IPS-NIHi7 (cell line): ENCODE measurements at regions not wholly inside any gene's neighbourhood (a gene's known extent, or its start where the extent isn't known, plus 50 kb on each side); places are given as distances from the start of the nearest gene placed in this dataset.
A peak's percentile ranks its signal among the peaks of the same experiment; 100 is the strongest.

Experiments
- DNase-seq: peaks from one replicate; pipeline ENCODE4 v3.0.0; 2012; ENCODE audit warnings: mixed read lengths; ENCODE audit errors: extremely low spot score

DNA sequence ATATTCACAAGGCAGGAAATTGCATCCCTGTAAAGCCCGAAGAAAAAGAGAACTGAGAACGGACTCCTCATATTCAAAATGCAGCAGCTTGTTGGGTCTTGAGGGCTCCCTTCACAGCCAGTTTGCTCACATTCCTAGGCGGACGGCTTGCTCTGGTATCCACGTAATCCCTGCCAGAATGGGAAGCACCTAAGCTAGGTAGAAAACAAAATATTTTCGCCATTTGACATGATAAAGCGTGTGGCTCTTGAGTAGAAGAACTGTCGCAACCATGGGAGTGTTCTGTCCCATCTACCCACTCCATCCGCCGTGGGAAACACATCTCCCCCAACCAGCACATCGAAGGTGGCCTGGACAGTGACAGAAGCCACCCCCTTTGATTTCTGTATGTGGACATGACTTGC, 183.1 kb downstream of the GAS1 start:
- DNase-seq: no peak

DNA sequence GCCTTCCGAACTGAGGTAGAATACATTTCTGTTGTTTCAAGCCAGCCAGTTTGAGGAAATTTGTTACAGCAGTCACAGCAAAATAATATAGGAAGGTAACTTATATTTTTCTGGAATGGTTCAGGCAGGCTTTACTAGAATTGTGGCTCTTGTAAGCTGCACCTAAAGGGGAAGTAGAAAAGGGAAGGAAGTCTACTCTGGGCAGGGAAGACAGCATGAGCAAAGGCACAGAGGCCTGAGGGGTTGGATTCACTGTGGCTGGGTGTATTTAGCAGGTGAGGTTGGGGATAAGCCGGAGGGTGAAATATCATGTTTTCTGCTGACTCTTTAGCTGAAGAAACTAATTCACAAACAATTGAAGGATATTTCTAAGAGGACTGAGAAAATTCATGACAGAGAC, 183.5 kb downstream of the GAS1 start:
- no peak for DNase-seq

DNA sequence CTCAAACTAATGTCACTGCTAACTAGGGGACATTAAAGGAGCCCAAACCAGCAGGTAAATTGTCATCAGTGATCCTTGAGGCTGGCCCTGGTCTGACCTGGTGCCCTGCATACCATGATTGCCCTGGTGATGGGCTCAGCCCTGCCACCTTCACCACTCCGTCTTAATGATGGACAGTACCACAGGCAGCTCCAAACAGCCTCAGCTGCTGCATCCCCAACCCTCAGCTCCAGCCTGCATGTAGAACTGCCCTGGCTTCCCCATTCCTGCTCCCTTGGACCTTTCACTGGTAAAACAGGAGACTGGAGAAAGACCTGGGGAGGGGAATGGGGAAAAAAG, 190.0 kb downstream of the GAS1 start:
- no peak for DNase-seq

DNA sequence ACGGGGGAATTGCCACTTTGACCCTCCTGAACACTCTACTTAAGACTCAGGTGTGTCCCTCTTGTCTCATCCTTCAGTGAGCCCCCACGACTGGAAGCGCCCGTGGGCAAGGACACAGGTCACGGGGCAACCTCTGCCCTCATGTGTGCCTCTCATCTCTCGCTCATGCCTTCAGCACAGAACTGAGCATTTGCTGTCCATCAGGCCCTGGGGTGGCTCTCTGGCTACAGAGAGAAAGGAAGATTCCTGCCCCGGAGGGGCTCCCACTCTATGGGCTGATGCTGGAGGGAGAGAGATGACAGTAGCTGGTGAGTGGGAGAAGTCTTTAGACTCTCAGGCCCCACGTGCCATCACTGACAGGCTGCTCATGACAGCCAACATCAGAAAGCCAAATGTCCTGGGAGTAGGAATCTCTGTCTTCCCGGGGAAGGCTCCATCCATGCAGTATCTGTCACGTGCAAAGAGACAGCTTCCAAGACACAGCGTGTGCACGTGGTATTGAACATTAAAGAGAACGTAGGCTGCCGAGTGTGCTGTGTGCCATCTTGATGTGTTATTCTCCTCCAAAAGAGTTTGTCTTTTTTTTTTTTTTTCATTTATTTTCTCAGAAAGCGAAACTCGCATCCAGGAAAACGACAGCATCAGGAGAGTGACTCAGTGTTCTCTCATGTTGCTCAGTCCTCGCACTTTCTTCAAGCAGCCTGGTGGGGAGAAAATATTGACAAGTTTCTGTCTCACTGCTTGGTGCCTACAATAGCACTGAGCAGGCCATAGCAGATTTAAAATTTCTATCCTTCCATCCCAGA, 190.5 kb downstream of the GAS1 start:
- DNase-seq: no peak

DNA sequence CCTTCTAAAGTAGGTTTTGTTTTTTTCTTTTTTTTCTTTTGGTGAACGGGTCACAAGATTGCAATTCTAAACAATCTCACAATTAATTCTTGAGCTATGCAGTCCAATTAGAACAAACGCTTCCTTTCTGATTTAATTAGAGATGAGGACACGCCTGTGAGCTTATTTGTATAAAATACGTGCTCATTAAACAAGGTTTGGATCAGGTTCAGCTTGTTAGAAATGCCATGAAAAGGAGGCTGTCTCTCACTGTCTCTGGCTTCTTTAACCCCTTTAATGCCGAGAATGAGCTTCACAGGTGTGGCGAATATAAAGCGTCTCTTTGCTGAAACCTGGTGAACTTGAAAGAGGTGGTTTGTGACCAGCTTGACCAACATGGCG, 191.8 kb downstream of the GAS1 start:
- DNase-seq: no peak

DNA sequence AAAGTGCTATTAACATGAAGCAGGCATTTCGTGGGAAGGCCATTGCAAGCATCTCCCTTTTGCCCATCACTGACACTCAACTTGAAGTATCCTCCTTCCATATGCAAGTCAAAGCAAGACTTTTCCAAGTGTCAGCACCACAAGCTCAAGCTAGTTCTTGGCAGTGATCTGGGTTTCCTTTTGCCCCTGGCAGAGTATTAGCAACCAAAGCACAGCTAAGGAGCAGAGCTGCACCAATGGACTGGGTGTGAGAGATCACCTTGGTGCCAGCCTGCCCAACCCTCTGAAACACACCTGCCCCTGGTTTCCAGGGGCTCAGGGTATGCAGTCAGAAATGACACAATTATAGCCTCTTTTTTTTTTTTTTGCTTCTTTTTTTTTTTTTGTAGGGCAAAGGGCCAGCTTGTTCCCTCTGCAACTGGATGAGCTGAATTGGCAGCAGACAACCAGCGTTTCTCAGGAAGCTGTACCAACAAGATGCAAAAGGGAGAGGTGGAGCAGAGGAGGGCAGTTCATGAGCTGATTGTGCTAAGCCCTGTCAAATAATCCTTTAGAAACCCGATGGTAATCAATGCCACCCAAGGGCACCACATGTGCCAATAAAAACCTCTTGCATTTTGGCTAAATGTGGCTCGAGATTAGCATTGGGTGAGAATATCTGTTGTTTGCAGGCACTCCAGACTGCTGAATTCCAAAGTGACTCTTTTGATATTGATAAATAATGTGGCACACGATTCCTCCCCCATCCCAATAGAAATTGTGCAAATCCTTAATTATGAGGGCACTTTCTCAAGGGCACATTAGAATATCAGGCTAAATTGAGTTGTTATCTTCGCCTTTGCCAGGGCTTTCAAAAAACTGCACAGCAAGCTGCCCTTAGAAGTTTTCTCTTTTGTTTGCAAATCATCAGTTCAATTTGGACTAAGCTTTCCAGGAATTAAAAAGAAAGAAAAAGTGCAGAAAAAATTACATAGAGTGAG, 192.4 kb downstream of the GAS1 start:
- DNase-seq: no peak

DNA sequence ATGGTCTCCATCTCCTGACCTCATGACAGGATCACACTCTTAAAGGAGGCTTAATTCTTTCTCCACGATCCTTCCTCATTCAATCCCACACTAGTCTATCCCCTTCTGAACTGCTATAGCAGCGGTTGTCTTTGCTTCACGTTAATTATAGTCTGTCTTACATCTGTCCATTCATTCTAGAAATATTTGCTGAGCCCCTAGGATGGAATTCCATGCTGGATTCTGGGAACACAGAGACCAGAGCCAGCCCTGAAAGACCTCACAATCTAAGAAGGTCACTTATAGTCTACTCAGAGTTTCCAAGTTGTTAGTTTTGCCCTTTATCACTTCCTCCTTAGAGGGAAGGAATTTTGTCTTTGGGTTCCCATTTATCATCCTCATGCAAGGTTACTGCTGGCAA, 193.5 kb downstream of the GAS1 start:
- no peak for DNase-seq

DNA sequence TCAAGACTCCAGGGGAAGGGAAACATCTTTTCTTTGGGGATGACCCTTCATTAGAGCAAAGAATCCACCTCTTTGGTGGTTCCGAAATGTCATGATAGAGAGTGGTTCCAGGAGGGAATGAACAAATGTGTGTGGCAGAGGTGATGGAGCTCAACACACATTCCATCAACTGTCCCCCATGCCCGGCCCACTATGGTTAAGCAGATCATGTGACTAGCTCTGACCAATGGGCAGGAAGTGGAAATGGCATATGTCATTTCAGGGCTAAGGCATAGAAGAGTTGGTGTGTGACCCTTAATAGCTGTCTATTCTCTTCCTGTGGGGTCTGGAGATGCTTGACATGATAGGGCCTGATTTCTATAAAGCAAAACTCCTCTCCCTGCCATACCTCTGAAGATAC, 194.6 kb downstream of the GAS1 start:
- DNase-seq: no peak

DNA sequence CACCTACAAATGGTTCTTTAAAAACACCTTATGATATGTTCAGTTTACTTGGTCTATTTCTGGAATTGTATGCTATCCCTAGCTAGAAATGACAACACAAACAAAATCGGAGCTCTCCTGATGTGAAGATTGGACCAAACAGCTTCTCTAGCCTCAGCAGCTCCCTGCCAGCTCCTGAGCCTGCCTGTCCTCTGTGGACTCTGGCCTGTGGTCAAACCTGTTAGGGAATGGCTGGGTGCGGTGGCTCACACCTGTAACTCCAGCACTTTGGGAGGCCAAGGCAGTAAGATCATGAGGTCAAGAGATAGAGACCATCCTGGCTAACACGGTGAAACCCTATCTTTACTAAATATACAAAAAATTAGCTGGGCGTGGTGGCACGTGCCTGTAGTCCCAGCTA, 195.3 kb downstream of the GAS1 start:
- DNase-seq: no peak

DNA sequence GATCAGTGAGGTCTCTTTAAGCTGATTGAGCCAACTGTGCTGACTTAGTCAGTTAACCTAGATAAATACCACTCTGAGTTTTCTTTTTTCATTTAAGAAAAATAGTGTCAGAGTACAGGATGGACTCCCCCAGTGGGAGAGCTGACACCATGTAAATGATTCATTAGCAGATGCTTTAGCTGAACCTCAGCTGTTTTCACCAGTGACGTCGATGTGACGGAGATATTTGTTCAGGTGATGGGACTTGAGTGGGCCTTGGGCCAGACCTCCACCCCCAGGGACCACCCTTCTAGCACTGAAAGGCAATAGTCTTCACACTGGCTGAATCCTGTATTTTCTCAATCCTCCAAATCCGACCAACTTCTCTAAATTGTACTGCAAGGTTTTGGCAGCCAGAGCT, 196.1 kb downstream of the GAS1 start:
- DNase-seq: no peak

DNA sequence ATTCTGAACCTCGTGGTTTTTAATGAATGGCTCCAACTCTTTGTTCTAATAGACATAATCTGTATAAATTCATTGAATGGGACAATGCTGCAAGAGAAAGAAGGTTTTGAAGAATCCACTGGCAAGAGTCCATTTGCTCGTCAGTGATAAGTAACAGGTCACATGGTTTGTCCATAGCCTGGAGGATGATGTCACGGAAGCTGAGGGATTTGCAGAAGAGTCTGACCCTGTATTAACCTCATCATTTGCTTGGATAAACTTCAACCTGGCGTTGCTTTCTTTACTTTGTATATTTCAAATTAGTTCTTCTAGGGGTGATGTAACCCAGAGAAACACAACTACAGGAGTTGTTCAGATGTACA, 197.4 kb downstream of the GAS1 start:
- DNase-seq: no peak

DNA sequence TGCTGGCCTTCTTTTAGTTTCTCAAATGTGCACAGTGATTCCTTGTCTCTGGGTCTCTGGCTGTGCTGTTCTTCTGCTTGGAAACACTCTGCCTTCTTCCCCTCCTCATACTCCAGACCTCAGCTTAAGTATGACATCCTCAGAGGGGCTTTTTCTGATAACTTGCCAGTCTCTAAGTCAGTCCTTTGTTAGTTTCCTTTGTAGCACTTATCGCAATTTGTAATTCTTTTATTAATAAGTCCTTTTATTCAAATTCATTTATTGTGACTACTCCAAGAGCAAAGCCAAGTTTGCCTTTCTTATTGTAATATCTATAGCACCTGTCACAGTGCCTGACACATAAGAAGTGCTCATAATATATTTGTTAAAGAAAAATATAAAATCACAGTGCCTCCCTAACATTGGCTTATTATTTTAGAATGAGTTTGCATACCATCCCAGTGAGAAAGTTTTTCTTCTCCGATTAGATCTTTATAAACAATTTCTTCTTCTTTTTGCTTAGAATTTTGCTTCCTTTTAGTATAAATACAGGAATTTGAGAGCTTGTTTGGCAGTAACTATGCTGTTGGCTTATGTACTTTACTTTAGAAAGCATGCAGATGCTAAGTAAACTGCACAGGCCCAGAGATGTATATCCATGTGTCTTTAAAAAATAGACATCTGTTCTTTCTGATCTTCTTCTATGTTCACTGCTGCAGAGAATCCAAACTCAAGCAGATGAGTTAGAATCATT, 198.0 kb downstream of the GAS1 start:
- no peak for DNase-seq

DNA sequence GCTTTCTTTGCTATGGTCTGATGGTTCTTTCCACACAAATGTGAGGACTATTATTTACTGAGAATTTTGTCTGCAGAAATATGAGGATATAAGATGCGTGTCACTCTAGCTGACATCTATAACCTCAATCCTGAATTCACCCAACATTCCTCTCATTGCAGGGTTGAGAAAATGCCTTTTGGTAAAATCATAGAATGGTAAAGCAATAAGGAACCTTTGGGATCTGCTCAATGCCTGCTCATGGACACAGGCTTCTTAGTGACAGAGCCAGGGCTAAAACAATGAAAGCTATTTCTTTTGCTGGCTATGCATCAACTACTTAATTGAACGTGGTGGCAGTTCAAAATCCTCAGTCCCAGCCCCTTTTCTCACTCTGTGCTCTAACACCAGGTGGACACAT, 199.6 kb downstream of the GAS1 start:
- no peak for DNase-seq

DNA sequence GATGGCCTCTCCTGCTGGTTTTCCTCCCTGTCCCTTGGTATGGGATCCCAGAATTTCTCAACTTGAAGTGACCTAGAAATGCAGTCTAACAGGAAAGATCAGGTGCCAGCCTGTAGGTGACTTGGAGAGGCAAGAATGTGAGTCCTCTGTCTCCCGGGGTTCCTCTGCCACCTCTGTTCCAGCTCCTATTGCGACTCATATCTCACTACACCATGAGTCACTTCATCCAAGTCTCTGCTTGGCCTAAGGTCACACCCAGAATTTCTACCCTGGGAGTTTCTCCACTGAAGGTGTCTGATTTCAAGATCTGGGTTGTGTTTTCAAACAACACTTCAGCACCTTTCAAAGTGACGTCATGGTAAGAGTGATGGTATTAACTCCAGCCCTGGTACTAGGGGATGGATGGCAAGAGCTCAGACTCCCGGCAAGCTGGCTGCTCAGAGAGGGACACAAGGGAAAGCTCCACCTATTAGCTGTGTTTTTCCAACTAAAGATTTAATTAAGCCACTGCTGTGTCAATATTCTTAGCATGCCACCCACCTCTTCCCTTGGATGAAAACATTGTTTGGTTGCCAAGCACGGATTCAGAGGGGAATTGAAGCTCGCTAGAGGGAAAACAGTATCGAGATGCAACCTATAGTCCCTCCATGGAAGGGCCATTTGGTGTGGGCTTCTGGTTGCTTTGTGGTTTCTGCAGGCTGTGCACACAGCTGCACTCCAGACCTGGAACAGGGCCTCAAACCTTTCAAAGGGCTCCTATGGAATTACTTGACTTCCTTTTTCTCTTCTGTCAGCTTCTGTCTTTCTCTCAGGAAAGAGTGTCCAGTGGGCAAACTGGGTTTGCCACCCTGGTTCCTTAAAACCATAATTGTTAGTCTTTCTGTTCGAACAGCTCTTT, 205.7 kb downstream of the GAS1 start:
- DNase-seq: peak; percentile 34

DNA sequence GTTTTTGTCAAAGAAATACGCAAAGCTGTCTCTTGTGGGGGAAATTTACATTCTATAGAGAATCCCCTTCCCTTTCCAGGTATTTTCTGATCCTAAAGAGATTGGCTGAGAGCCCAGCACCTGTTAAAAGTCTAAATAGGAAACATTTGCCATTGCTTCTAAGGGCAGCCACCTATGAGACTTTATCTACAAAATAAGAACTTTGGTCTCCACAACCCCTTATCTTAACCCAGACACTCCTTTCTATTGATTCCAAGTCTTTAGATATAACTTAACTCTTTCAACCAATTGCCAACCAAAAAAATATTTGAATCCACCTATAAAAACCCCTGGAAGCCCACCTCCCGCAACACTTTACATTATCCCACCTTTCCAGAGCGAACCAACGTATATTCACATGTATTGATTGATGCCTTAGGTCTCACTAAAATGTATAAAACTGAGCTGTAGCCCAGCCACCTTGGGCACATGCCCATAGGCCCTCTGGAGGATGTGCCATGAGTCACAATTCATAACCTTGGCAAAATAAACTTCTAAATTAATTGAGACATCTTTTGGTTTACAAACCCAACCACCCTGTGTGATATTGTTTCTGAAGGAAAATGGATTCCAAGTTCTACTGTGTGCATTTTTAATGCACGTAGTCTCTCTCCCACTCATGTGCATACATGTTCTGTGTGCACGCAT, 211.4 kb downstream of the GAS1 start:
- no peak for DNase-seq

DNA sequence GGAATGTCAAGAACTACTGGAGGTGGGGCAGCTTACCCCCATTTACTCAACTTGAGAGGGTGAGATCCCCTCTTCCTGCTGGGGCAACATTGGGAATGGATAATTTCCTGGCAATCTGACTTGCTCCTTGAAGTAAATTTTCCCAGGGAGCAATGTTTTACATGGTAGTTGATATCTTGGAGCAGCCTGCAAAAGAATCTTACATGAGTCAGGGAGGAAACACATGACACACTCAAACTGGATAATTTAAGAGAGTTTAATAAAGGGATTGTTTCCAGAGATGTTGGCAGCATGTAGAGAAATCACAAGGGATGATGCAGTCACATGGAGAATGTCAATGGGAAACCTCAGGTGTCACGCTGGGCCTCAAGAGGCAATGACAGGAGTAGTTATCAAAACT, 212.5 kb downstream of the GAS1 start:
- no peak for DNase-seq

DNA sequence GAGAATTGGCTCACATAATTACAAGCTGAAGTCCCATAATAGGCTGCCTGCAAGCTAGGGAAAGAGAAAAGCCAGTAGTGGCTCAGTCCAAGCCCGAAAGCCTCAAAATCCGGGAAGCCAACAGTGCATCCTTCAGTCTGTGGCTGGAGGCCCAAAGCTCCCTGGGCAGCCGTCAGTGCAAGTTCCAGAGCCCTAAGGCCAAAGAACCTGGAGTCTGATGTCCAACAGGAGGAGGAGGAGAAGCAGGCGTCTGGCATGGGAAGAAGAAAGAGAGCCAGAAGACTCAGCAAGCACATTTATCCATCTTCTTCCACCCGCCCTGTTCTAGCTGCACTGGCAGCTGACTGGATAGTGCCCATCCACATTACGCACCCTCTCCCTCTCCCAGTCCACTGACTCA, 213.4 kb downstream of the GAS1 start:
- no peak for DNase-seq

DNA sequence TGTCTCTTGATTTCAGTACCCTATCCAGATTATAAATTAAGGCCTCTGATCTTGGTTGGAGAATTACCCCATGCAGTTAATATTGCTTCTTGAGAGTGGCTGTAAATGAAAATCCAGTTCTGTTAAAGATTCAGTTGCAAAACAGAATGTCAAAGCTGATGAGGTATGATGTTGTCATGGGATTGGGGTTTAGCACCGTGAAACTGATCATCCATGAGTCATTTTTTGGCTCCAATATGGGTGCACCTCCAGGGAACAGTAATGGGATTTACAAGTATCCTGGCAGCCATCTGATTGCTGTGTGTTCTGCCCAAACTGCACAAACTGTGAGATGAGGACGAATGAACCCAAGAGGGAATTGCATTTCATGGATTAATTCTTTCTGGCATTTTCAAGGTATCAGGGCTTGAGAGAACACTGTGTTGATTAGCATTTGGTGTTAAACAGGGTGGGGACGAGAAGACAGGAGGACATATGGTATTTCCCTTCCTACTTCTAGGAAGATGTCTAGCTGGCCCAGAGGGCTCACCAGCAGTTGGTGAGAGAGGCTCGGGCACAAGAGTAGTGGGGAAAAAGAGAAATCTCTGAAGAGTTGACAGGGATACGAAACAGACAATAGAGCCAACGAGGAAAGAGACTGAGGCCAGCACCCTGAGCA, 214.7 kb downstream of the GAS1 start:
- no peak for DNase-seq

DNA sequence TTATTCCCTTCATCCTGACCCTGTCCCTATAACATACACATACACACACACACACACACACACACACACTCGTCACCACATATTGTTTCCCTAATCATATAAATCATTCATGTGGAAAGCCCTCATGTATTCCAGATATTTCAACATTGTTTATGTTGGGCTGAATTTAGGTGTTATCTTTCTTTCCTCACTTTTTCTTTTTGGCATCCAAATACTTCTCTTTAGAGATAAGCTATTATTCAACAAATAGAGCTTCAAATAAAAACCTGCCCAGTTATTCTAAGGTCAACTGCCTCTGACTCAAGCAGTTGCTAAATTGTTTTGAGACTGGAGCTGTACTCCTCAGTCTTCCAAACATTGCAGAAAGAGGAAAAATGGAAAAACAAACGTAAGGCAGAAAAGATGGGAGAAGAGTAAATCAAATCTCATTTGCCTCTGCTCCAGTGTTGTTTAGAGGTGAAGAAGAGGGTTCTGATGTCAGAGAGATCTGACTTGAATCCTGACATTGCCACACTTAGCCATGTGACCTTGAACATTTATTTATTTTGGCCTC, 215.7 kb downstream of the GAS1 start:
- no peak for DNase-seq
